ENCODE measurements at regions not wholly inside any gene's neighbourhood (a gene's known extent, or its start where the extent isn't known, plus 50 kb on each side); places are given as distances from the start of the nearest gene placed in this dataset.

- BruUV-seq (replicated peaks): no TSS peak
- Histone ChIP-seq H3K4me3 (replicated peaks in 1 of 2; ENCODE audit: low read depth in 1 of 2, low read length in 2 of 2) (no peak overlapping the region), H3K9ac (ENCODE audit: low read length) (no peak overlapping the region), H3K9me2 (ENCODE audit: insufficient read depth) (no peaks in the 10 kb centered on the region), H3K79me2 (ENCODE audit: insufficient read depth, low read length) (peaks cover 45% of the 10 kb centered on the region), H3K27ac (ENCODE audit: low read depth, low read length) (no peak overlapping the region), H3K4me2 (ENCODE audit: low read length) (no peak overlapping the region), H3K9me3 (ENCODE audit: control insufficient read depth in 1 of 2, insufficient read depth in 1 of 2, low read depth in 1 of 2, low read length in 2 of 2) (no peaks in the 10 kb centered on the region), H2AFZ (ENCODE audit: low read depth, low read length, poor library complexity, severe bottlenecking) (no peak overlapping the region), H3K27me3 (ENCODE audit: insufficient read depth, low read length) (no peaks in the 10 kb centered on the region), H3K36me3 (ENCODE audit: control insufficient read depth in 1 of 2, insufficient read depth in 2 of 2, low read length in 2 of 2) (no peaks in the 10 kb centered on the region), H3K4me1 (ENCODE audit: control insufficient read depth in 1 of 2, insufficient read depth in 2 of 2, low read length in 2 of 2) (no peaks in the 10 kb centered on the region), H4K20me1 (ENCODE audit: insufficient read depth) (no peaks in the 10 kb centered on the region)
- ATAC-seq: no peak
- intact Hi-C loops (cut with micrococcal nuclease): no loop called here
- ChIA-PET POLR2A (no interaction called here), CTCF (no interaction called here), RAD21 (ENCODE audit: low non-redundant PET in 1 of 2, low total read pairs in 2 of 2, uncharacterized antibody in 2 of 2, unreplicated experiment in 2 of 2) (no interaction called here)
- DNase-seq (ENCODE audit: low read depth, low spot score): no peak
- TF ChIP-seq POLR2A (IDR thresholded peaks at IDR 0.05; ENCODE audit: borderline replicate concordance, extremely low read depth, insufficient read depth, insufficient read length) (no peak), ELF1 (IDR thresholded peaks at IDR 0.05; ENCODE audit: borderline replicate concordance, low read depth) (no peak), ZNF274 (IDR thresholded peaks at IDR 0.05; ENCODE audit: low read depth, low read length) (no peak), SRF (IDR thresholded peaks at IDR 0.05; ENCODE audit: low read depth) (no peak), REST (IDR thresholded peaks at IDR 0.05; ENCODE audit: low read depth) (no peak), CTCF (IDR thresholded peaks at IDR 0.05 in 2 of 3, conservative IDR thresholded peaks at IDR 0.05 in 1 of 3; ENCODE audit: borderline replicate concordance in 1 of 3, insufficient read depth in 1 of 3, low read depth in 2 of 3, low read length in 2 of 3) (no peak), MAX (IDR thresholded peaks at IDR 0.05) (no peak), ZBTB33 (IDR thresholded peaks at IDR 0.05; ENCODE audit: extremely low read depth, insufficient replicate concordance, low read length) (no peak), FOSL1 (IDR thresholded peaks at IDR 0.05; ENCODE audit: low read depth) (no peak), EGR1 (IDR thresholded peaks at IDR 0.05; ENCODE audit: low read depth) (no peak), EZH2 (IDR thresholded peaks at IDR 0.05) (no peak), CEBPB (IDR thresholded peaks at IDR 0.05; ENCODE audit: low read depth) (no peak), JUND (IDR thresholded peaks at IDR 0.05) (no peak)
Observed at GRCh38 chr16:72646615-72647014, 401.3 kb downstream of the ZFHX3 start.

Data from HCT116 (cell line).